OCI-LY7 (cell line): ENCODE measurements at regions not wholly inside any gene's neighbourhood (a gene's known extent, or its start where the extent isn't known, plus 50 kb on each side); places are given as distances from the start of the nearest gene placed in this dataset.

Experiments used
- EZH2phosphoT487 ChIP-seq: fragments of 200-600 bp; sonication (generic); IDR thresholded peaks from 2 replicates; pipeline ENCODE4 v1.6.1; 2018; ENCODE audit warnings: low read depth, borderline replicate concordance, mild to moderate bottlenecking, mixed run types, antibody characterized with exemption, low read length, moderate library complexity, mixed read lengths
- TF ChIP-seq, protein P1 (sequence below): fragments of 200-600 bp; sonication (generic); conservative IDR thresholded peaks from 2 replicates; pipeline ENCODE4 v1.5.1; 2014; ENCODE audit warnings: mild to moderate bottlenecking, antibody characterized with exemption, low read length, moderate library complexity, mixed read lengths

DNA sequence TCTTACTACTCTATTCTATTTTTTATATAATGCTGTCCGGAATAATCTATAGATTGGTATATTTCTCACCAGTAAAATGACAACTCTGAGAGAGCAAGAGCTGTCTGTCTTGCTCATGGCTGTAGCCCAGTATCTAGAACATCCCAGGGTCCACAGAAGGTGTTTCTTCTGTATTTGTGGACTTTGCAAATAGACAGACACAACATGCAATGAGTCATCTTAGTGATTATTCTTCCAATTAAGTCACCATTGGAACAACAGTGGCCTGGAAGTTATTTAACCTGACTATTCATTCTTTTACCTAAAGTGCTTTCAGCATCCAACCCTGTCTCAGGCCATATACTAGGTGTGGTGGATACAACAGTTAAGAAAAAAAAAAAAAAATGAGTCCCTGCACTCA is 179.5 kb downstream of the PPARGC1A start:
- TF ChIP-seq EZH2phosphoT487 = no peak
- TF ChIP-seq, protein P1, sequence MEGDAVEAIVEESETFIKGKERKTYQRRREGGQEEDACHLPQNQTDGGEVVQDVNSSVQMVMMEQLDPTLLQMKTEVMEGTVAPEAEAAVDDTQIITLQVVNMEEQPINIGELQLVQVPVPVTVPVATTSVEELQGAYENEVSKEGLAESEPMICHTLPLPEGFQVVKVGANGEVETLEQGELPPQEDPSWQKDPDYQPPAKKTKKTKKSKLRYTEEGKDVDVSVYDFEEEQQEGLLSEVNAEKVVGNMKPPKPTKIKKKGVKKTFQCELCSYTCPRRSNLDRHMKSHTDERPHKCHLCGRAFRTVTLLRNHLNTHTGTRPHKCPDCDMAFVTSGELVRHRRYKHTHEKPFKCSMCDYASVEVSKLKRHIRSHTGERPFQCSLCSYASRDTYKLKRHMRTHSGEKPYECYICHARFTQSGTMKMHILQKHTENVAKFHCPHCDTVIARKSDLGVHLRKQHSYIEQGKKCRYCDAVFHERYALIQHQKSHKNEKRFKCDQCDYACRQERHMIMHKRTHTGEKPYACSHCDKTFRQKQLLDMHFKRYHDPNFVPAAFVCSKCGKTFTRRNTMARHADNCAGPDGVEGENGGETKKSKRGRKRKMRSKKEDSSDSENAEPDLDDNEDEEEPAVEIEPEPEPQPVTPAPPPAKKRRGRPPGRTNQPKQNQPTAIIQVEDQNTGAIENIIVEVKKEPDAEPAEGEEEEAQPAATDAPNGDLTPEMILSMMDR = no peak
